Trophoblast cell (in vitro differentiated cells and primary cell): ENCODE measurements at regions not wholly inside any gene's neighbourhood (a gene's known extent, or its start where the extent isn't known, plus 50 kb on each side); places are given as distances from the start of the nearest gene placed in this dataset.

Source experiments
- DNase-seq, 2 donors: peaks; one replicate each; pipeline ENCODE4 v3.0.0-alpha.2; 2016
- H2AFZ ChIP-seq: 2 replicates; pipeline ENCODE4 v1.6.1; 2013; ENCODE audit warnings: low read length, moderate library complexity, mild to moderate bottlenecking; ENCODE audit not compliant: insufficient read depth, poor library complexity
- H2AK5ac ChIP-seq: 2 replicates; pipeline ENCODE4 v1.6.1; 2013; ENCODE audit warnings: mild to moderate bottlenecking, low read length
- H2BK120ac ChIP-seq: 2 replicates; pipeline ENCODE4 v1.6.1; 2013; ENCODE audit warnings: low read length, mild to moderate bottlenecking, moderate library complexity; ENCODE audit not compliant: insufficient read depth, poor library complexity
- H2BK12ac ChIP-seq: 2 replicates; pipeline ENCODE4 v1.6.1; 2013; ENCODE audit warnings: mild to moderate bottlenecking, low read length, moderate library complexity
- H2BK5ac ChIP-seq: 2 replicates; pipeline ENCODE4 v1.6.1; 2013; ENCODE audit warnings: low read length, low read depth, moderate library complexity, mild to moderate bottlenecking; ENCODE audit not compliant: poor library complexity
- H3K14ac ChIP-seq: 2 replicates; pipeline ENCODE4 v1.6.1; 2013; ENCODE audit warnings: mild to moderate bottlenecking, low read length
- H3K18ac ChIP-seq: 2 replicates; pipeline ENCODE4 v1.6.1; 2013; ENCODE audit warnings: mild to moderate bottlenecking, low read length
- H3K23ac ChIP-seq: 2 replicates; pipeline ENCODE4 v1.6.1; 2013; ENCODE audit warnings: low read length
- H3K27ac ChIP-seq: 2 replicates; pipeline ENCODE4 v1.5.1; 2013; ENCODE audit warnings: low read depth, mild to moderate bottlenecking, inconsistent platforms, low read length, moderate library complexity
- H3K27me3 ChIP-seq: 2 replicates; pipeline ENCODE4 v1.6.1; 2013; ENCODE audit warnings: inconsistent platforms, mild to moderate bottlenecking, low read length, moderate library complexity; ENCODE audit not compliant: insufficient read depth
- H3K36me3 ChIP-seq, 2 experiments: 1 replicate in 1 of 2; 2 replicates in 1 of 2; pipeline ENCODE4 v1.6.1; 2013; ENCODE audit warnings: low read length in 2 of 2, mild to moderate bottlenecking in 2 of 2, moderate library complexity in 1 of 2; ENCODE audit not compliant: insufficient read depth in 2 of 2, control insufficient read depth in 1 of 2
- H3K4ac ChIP-seq: 2 replicates; pipeline ENCODE4 v1.6.1; 2013; ENCODE audit warnings: low read depth, mild to moderate bottlenecking, low read length, moderate library complexity
- H3K4me1 ChIP-seq, 2 experiments: 1 replicate in 1 of 2; 2 replicates in 1 of 2; pipeline ENCODE4 v1.6.1; 2013; ENCODE audit warnings: low read length in 2 of 2, mild to moderate bottlenecking in 2 of 2, moderate library complexity in 1 of 2; ENCODE audit not compliant: insufficient read depth in 2 of 2, control insufficient read depth in 1 of 2
- H3K4me2 ChIP-seq: 2 replicates; pipeline ENCODE4 v1.6.1; 2013; ENCODE audit warnings: inconsistent platforms, mild to moderate bottlenecking, low read length, moderate library complexity
- H3K4me3 ChIP-seq: 2 replicates; pipeline ENCODE4 v1.5.1; 2013; ENCODE audit warnings: mild to moderate bottlenecking, low read depth, low read length, inconsistent platforms
- H3K79me1 ChIP-seq: one replicate; pipeline ENCODE4 v1.6.1; 2013; ENCODE audit warnings: low read length
- H3K79me2 ChIP-seq: 2 replicates; pipeline ENCODE4 v1.6.1; 2013; ENCODE audit warnings: low read length, mild to moderate bottlenecking; ENCODE audit not compliant: control insufficient read depth, insufficient read depth, poor library complexity
- H3K9ac ChIP-seq: 2 replicates; pipeline ENCODE4 v1.6.1; 2013; ENCODE audit warnings: mild to moderate bottlenecking, low read length
- H3K9me3 ChIP-seq: 2 replicates; pipeline ENCODE4 v1.6.1; 2013; ENCODE audit warnings: low read depth, mild to moderate bottlenecking, control low read depth, inconsistent platforms, low read length; ENCODE audit not compliant: insufficient read depth
- H4K12ac ChIP-seq: 2 replicates; pipeline ENCODE4 v1.6.1; 2013; ENCODE audit warnings: low read depth, mild to moderate bottlenecking, low read length, moderate library complexity
- H4K8ac ChIP-seq: 2 replicates; pipeline ENCODE4 v1.6.1; 2013; ENCODE audit warnings: low read depth, mild to moderate bottlenecking, low read length, moderate library complexity
- H4K91ac ChIP-seq: one replicate; pipeline ENCODE4 v1.6.1; 2013; ENCODE audit warnings: low read depth, mild to moderate bottlenecking, low read length, moderate library complexity
- WGBS: extraction: QIAGEN DNeasy Blood & Tissue Kit; methylation state at CpG from one replicate; pipeline ENCODE4 v1.1.7; 2013; ENCODE audit warnings: missing lambda C conversion rate; ENCODE audit not compliant: insufficient read length, insufficient coverage; ENCODE audit errors: extremely low coverage; 5-methylcytosine and 5-hydroxymethylcytosine counted together

GRCh38 chr16:82360024-82360783 lies 190.2 kb upstream of the MPHOSPH6 start:
- Histone ChIP-seq H3K23ac (no peak overlapping the region), H3K36me3 (no peaks in the 10 kb centered on the region), H2AFZ (no peak overlapping the region), H2AK5ac (no peak overlapping the region), H3K27ac (no peak overlapping the region), H3K14ac (no peak overlapping the region), H3K18ac (no peak overlapping the region), H3K79me2 (no peaks in the 10 kb centered on the region), H3K9me3 (no peaks in the 10 kb centered on the region), H2BK12ac (no peak overlapping the region), H4K8ac (no peak overlapping the region), H2BK120ac (no peak overlapping the region), H3K4me1 (no peaks in the 10 kb centered on the region), H3K4me3 (no peak overlapping the region), H3K9ac (no peak overlapping the region), H3K27me3 (no peaks in the 10 kb centered on the region), H4K91ac (no peak overlapping the region), H4K12ac (no peak overlapping the region), H2BK5ac (no peak overlapping the region), H3K79me1 (no peaks in the 10 kb centered on the region), H3K4me2 (no peak overlapping the region), H3K4ac (no peak overlapping the region)
- DNase-seq = no peak
- no CpG with 5 or more reads among the region's 2 CpGs for WGBS

- Histone ChIP-seq H2AK5ac (no peak overlapping the region), H2BK120ac (no peak overlapping the region), H2BK5ac (no peak overlapping the region), H3K9ac (no peak overlapping the region), H3K79me2 (no peaks in the 10 kb centered on the region), H2BK12ac (no peak overlapping the region), H3K36me3 (no peaks in the 10 kb centered on the region), H3K23ac (no peak overlapping the region), H3K27me3 (no peaks in the 10 kb centered on the region), H3K9me3 (no peaks in the 10 kb centered on the region), H3K4me3 (no peak overlapping the region), H3K79me1 (no peaks in the 10 kb centered on the region), H4K8ac (no peak overlapping the region), H4K12ac (no peak overlapping the region), H3K4me1 (no peaks in the 10 kb centered on the region), H3K27ac (no peak overlapping the region), H2AFZ (no peak overlapping the region), H4K91ac (no peak overlapping the region), H3K14ac (no peak overlapping the region), H3K18ac (no peak overlapping the region), H3K4ac (no peak overlapping the region), H3K4me2 (no peak overlapping the region)
- no peak for DNase-seq
- no CpG with 5 or more reads among the region's 7 CpGs for whole genome bisulfite sequencing
These were observed 188.7 kb upstream of the MPHOSPH6 start for GRCh38 chr16:82358606-82359221.

- Histone ChIP-seq H3K23ac (no peak overlapping the region), H2BK12ac (no peak overlapping the region), H3K36me3 (no peaks in the 10 kb centered on the region), H2BK5ac (no peak overlapping the region), H3K79me2 (no peaks in the 10 kb centered on the region), H3K4me1 (no peaks in the 10 kb centered on the region), H3K14ac (no peak overlapping the region), H2AK5ac (no peak overlapping the region), H4K91ac (no peak overlapping the region), H3K27ac (no peak overlapping the region), H3K9ac (no peak overlapping the region), H4K8ac (no peak overlapping the region), H3K18ac (no peak overlapping the region), H2AFZ (no peak overlapping the region), H3K4me2 (no peak overlapping the region), H3K4ac (no peak overlapping the region), H3K4me3 (no peak overlapping the region), H3K79me1 (no peaks in the 10 kb centered on the region), H2BK120ac (no peak overlapping the region), H4K12ac (no peak overlapping the region), H3K9me3 (no peaks in the 10 kb centered on the region), H3K27me3 (no peaks in the 10 kb centered on the region)
- no CpG with 5 or more reads among the region's 3 CpGs for WGBS
- no peak for DNase-seq
These were observed 188.1 kb upstream of the MPHOSPH6 start for GRCh38 chr16:82358161-82358560.

- Histone ChIP-seq H4K91ac (no peak overlapping the region), H2AFZ (no peak overlapping the region), H3K4ac (no peak overlapping the region), H3K9ac (no peak overlapping the region), H3K79me2 (no peaks in the 10 kb centered on the region), H3K36me3 (no peaks in the 10 kb centered on the region), H3K14ac (no peak overlapping the region), H4K12ac (no peak overlapping the region), H2AK5ac (no peak overlapping the region), H3K18ac (no peak overlapping the region), H3K4me2 (no peak overlapping the region), H3K9me3 (no peaks in the 10 kb centered on the region), H3K23ac (no peak overlapping the region), H3K79me1 (no peaks in the 10 kb centered on the region), H3K27ac (no peak overlapping the region), H2BK12ac (no peak overlapping the region), H2BK120ac (no peak overlapping the region), H3K27me3 (no peaks in the 10 kb centered on the region), H3K4me3 (no peak overlapping the region), H4K8ac (no peak overlapping the region), H2BK5ac (no peak overlapping the region), H3K4me1 (no peaks in the 10 kb centered on the region)
- no CpG with 5 or more reads among the region's 4 CpGs for WGBS
- no peak for DNase-seq
These were observed 187.2 kb upstream of the MPHOSPH6 start for GRCh38 chr16:82357237-82357636.
